ENCODE measurements at regions not wholly inside any gene's neighbourhood (a gene's known extent, or its start where the extent isn't known, plus 50 kb on each side); places are given as distances from the start of the nearest gene placed in this dataset.
A peak's percentile ranks its signal among the peaks of the same experiment; 100 is the strongest.

- H3K9me3 ChIP-seq (ENCODE audit: control extremely low read depth in 1 of 3, control insufficient read depth in 2 of 3, insufficient read depth in 1 of 3, low read length in 2 of 3): peaks cover 0 to 4% (median 0%) of the 10 kb centered on the region in 3 donors
- ATAC-seq (ENCODE audit: low read depth): no peak
- H4K20me1 ChIP-seq (ENCODE audit: control insufficient read depth, insufficient read depth, low read length, poor library complexity, severe bottlenecking): no peaks in the 10 kb centered on the region
- TF ChIP-seq CTCF (IDR thresholded peaks at IDR 0.05) (no peak), EZH2 (IDR thresholded peaks at IDR 0.05; ENCODE audit: borderline replicate concordance, insufficient read depth, low read depth, low read length, poor library complexity, severe bottlenecking) (no peak)
- Mint-ChIP-seq H3K27ac (peak overlapping the region; percentile 2), H3K9me3 (ENCODE audit: insufficient read depth) (no peaks in the 10 kb centered on the region), H3K4me3 (peak overlapping the region; percentile 26), H3K27me3 (no peaks in the 10 kb centered on the region), H3K4me1 (peaks cover 35% of the 10 kb centered on the region)
- H2AFZ ChIP-seq (ENCODE audit: insufficient read depth, low read depth, low read length, poor library complexity, severe bottlenecking): no peak overlapping the region
- intact Hi-C loops (cut with micrococcal nuclease): loop anchor here (10.0 kb wide), 1 partner anchor 64 kb away; no protein-coding TSS in a partner anchor
- no peak for DNase-seq
- H3K9ac ChIP-seq (ENCODE audit: low read length): no peak overlapping the region
- H3K4me1 ChIP-seq (ENCODE audit: control insufficient read depth in 2 of 2, insufficient read depth in 2 of 2, low read length in 2 of 2): peaks cover 27 to 31% of the 10 kb centered on the region in 2 donors
- no peak overlapping the region for H3K27ac ChIP-seq (ENCODE audit: low read length in 2 of 2)
- H3K79me2 ChIP-seq (ENCODE audit: control insufficient read depth, insufficient read depth, low read length): no peaks in the 10 kb centered on the region
- POLR2A ChIA-PET: no interaction called here
- CTCF ChIA-PET: interaction anchor here (0.6 to 5.1 kb wide), 5 partner anchors 13 to 532 kb away, joined by 3 to 23 read pairs (median 3); no protein-coding TSS in a partner anchor
- H3K27me3 ChIP-seq (replicated peaks in 1 of 4; ENCODE audit: control extremely low read depth in 1 of 4, control insufficient read depth in 3 of 4, insufficient read depth in 4 of 4, low read length in 3 of 4): no peaks in the 10 kb centered on the region
- peak overlapping the region; percentile 6 for H3K4me2 ChIP-seq (replicated peaks; ENCODE audit: low read depth, low read length, poor library complexity, severe bottlenecking)
- H3K4me3 ChIP-seq (ENCODE audit: control extremely low read depth in 1 of 5, extremely low read depth in 1 of 5, insufficient read depth in 1 of 5, low read depth in 2 of 5, low read length in 4 of 5): no peak overlapping the region
- 100% methylated on average over 1 of the region's 2 CpGs for WGBS (ENCODE audit: insufficient coverage)
- H3K36me3 ChIP-seq (replicated peaks in 1 of 2; ENCODE audit: control extremely low read depth in 1 of 2, control insufficient read depth in 1 of 2, extremely low read depth in 1 of 2, insufficient read depth in 2 of 2, low read length in 1 of 2): no peaks in the 10 kb centered on the region
These were observed 177.6 kb downstream of the REEP3 start for GRCh38 chr10:63698787-63699150.

GRCh38 chr10:63699785-63700613 lies 178.8 kb downstream of the REEP3 start:
- ATAC-seq (ENCODE audit: low read depth): no peak
- Histone ChIP-seq H3K27ac (ENCODE audit: low read length in 2 of 2) (peak overlapping the region in 1 of 2 donors; percentile 13), H3K9ac (ENCODE audit: low read length) (no peak overlapping the region), H3K79me2 (ENCODE audit: control insufficient read depth, insufficient read depth, low read length) (no peaks in the 10 kb centered on the region), H4K20me1 (ENCODE audit: control insufficient read depth, insufficient read depth, low read length, poor library complexity, severe bottlenecking) (no peaks in the 10 kb centered on the region), H3K4me2 (replicated peaks; ENCODE audit: low read depth, low read length, poor library complexity, severe bottlenecking) (peak overlapping the region; percentile 6), H3K9me3 (ENCODE audit: control extremely low read depth in 1 of 3, control insufficient read depth in 2 of 3, insufficient read depth in 1 of 3, low read length in 2 of 3) (no peaks in the 10 kb centered on the region), H3K4me3 (ENCODE audit: control extremely low read depth in 1 of 5, extremely low read depth in 1 of 5, insufficient read depth in 1 of 5, low read depth in 2 of 5, low read length in 4 of 5) (no peak overlapping the region), H3K4me1 (ENCODE audit: control insufficient read depth in 2 of 2, insufficient read depth in 2 of 2, low read length in 2 of 2) (peaks cover 30 to 31% of the 10 kb centered on the region in 2 donors), H3K27me3 (replicated peaks in 1 of 4; ENCODE audit: control extremely low read depth in 1 of 4, control insufficient read depth in 3 of 4, insufficient read depth in 4 of 4, low read length in 3 of 4) (no peaks in the 10 kb centered on the region), H2AFZ (ENCODE audit: insufficient read depth, low read depth, low read length, poor library complexity, severe bottlenecking) (no peak overlapping the region), H3K36me3 (replicated peaks in 1 of 2; ENCODE audit: control extremely low read depth in 1 of 2, control insufficient read depth in 1 of 2, extremely low read depth in 1 of 2, insufficient read depth in 2 of 2, low read length in 1 of 2) (no peaks in the 10 kb centered on the region)
- no peaks in the 10 kb centered on the region for H3K9me3 Mint-ChIP-seq (ENCODE audit: insufficient read depth)
- WGBS (ENCODE audit: insufficient coverage): no CpG with 5 or more reads among the region's 5 CpGs
- H3K27me3 Mint-ChIP-seq: no peaks in the 10 kb centered on the region
- H3K4me1 Mint-ChIP-seq: peaks cover 41% of the 10 kb centered on the region
- intact Hi-C loops (cut with micrococcal nuclease): loop anchor here (10.0 kb wide), 1 partner anchor 65 kb away; no protein-coding TSS in a partner anchor
- ChIA-PET POLR2A (no interaction called here), CTCF (interaction anchor here (0.9 to 5.1 kb wide), 4 partner anchors 11 to 533 kb away, joined by 3 to 23 read pairs (median 6); no protein-coding TSS in a partner anchor)
- no peak overlapping the region for H3K4me3 Mint-ChIP-seq
- H3K27ac Mint-ChIP-seq: peak overlapping the region; percentile 13
- no peak for DNase-seq
- TF ChIP-seq EZH2 (IDR thresholded peaks at IDR 0.05; ENCODE audit: borderline replicate concordance, insufficient read depth, low read depth, low read length, poor library complexity, severe bottlenecking) (no peak), CTCF (IDR thresholded peaks at IDR 0.05) (no peak)

Data from B cell (primary cell).